Lower lobe of right lung (tissue), 2 donors: ENCODE measurements at regions not wholly inside any gene's neighbourhood (a gene's known extent, or its start where the extent isn't known, plus 50 kb on each side); places are given as distances from the start of the nearest gene placed in this dataset.

Experiments
- ATAC-seq, 2 donors: fragments of 200-7000 bp; cut with Tn5 transposase; one replicate each; pipeline ENCODE4 v1.9.1; 2020 to 2022; ENCODE audit warnings: mild to moderate bottlenecking in 2 of 2, moderate library complexity in 2 of 2
- DNase-seq: peaks from one replicate; pipeline ENCODE4 v3.0.0-alpha.2; 2020
- H3K27ac ChIP-seq: fragments of 200-600 bp; one replicate; pipeline ENCODE4 v1.8.0; 2022
- H3K27me3 ChIP-seq: fragments of 200-600 bp; one replicate; pipeline ENCODE4 v1.8.0; 2022; ENCODE audit warnings: low read depth
- H3K36me3 ChIP-seq: fragments of 200-600 bp; one replicate; pipeline ENCODE4 v1.8.0; 2022; ENCODE audit warnings: mild to moderate bottlenecking
- H3K4me1 ChIP-seq: fragments of 200-600 bp; one replicate; pipeline ENCODE4 v1.8.0; 2022
- H3K4me3 ChIP-seq: fragments of 200-600 bp; one replicate; pipeline ENCODE4 v1.8.0; 2022; ENCODE audit warnings: mild to moderate bottlenecking
- H3K9me3 ChIP-seq: fragments of 200-600 bp; one replicate; pipeline ENCODE4 v1.8.0; 2022
- CTCF ChIP-seq: fragments of 200-600 bp; IDR thresholded peaks from one replicate; pipeline ENCODE4 v1.8.0; 2022; ENCODE audit warnings: antibody characterized with exemption, mild to moderate bottlenecking
- intact Hi-C: fragments of 100-400 bp; cut with DNase I; formaldehyde crosslinking; loops from one replicate; pipeline ENCODE4 v1.11.0; 2022
- donor health status: DM: no; HTN: yes; CAD: no; lungs with severe emphysema.

DNA sequence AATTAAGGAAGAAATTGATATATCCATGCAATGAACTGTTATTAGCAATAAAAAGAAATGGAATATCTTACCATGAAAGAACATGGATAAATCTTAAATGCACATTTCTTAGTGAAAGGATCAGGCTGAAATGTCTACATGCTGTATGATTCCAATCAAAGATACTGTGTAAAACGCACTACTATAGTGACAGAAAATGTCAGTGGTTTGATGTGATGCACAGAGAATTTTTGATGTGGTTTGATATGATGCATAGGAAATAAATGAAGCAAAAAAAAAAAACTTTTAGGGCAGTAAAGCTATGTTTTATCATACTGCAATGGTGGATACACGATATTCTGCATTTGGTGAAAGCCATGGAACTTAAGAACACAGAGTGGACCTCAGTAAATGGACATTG is 547.6 kb downstream of the GABRG1 start:
- Histone ChIP-seq H3K4me1 (no peaks in the 10 kb centered on the region), H3K4me3 (no peak overlapping the region), H3K36me3 (no peaks in the 10 kb centered on the region), H3K9me3 (no peaks in the 10 kb centered on the region), H3K27me3 (no peaks in the 10 kb centered on the region), H3K27ac (no peak overlapping the region)
- ATAC-seq = no peak
- DNase-seq = no peak
- intact Hi-C loops = no loop called here
- no peak for TF ChIP-seq CTCF

DNA sequence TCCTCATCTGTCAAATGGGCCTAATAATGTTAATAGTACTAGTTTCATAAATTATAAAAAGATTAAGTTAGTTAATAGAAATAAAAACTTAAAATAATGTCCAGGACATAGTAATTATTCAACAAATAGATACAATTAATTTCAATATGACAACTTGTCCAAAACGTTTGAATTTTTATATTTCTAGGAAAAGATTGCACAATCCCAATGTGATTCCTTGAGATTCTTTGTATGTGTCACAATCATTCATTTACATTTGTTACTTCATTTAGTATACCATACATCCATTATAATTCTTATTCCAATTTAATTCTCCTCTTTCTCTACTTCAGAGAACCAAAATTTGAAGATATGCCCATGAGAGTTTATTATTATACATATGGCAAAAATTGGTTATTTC is 554.2 kb downstream of the GABRG1 start:
- Histone ChIP-seq H3K9me3 (no peaks in the 10 kb centered on the region), H3K4me1 (no peaks in the 10 kb centered on the region), H3K27me3 (no peaks in the 10 kb centered on the region), H3K4me3 (no peak overlapping the region), H3K27ac (no peak overlapping the region), H3K36me3 (no peaks in the 10 kb centered on the region)
- DNase-seq (no peak), ATAC-seq (no peak)
- TF ChIP-seq CTCF = no peak
- intact Hi-C loops = no loop called here

DNA sequence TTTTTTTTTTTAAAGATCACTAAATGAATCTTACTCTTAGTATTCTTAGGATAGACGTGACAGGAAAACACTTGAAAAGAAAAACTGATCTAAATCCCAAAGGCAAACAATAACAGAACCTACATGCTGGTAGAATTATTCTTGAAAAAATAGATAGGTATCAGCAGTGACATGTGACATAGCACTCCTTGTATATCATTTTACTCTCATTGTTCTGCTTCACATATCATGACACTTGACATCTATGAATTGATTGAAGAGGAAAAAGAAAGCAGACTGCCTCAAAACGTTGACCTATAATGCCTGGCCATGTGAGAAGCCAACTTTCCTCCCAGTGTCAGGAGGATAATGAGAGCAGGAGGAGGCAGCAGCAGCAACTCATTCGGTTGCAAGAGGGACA is 555.2 kb downstream of the GABRG1 start:
- Histone ChIP-seq H3K36me3 (no peaks in the 10 kb centered on the region), H3K4me1 (no peaks in the 10 kb centered on the region), H3K27ac (no peak overlapping the region), H3K27me3 (no peaks in the 10 kb centered on the region), H3K9me3 (no peaks in the 10 kb centered on the region), H3K4me3 (no peak overlapping the region)
- ATAC-seq (no peak), DNase-seq (no peak)
- no peak for TF ChIP-seq CTCF
- intact Hi-C loops = no loop called here

DNA sequence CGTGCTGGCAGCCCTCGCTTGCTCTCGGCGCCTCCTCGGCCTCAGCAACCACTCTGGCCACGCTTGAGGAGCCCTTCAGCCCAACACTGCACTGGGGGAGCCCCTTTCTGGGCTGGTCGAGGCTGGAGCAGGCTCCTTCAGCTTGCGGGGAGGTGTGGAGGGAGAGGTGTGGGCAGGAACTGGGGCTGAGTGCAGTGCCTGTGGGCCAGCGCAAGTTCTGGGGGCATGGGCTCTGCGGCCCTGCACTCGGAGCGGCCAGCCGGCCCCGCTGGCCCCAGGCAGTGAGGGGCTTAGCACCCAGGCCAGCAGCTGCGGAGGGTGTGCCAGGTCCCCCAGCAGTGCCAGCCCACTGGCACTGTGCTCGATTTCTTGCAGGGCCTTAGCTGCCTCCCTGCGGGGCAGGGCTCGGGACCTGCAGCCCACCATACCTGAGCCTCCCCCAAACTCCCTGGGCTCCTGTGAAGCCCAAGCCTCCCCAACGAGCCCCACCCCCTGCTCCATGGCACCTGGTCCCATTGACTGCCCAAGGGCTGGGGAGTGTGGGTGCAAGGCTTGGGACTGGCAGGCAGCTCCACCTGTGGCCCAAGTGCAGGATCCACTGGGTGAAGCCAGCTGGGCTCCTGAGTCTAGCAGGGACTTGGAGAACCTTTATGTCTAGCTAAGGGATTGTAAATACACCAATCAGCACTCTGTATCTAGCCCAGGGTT is 556.8 kb downstream of the GABRG1 start:
- ATAC-seq (no peak), DNase-seq (no peak)
- intact Hi-C loops = no loop called here
- Histone ChIP-seq H3K36me3 (no peaks in the 10 kb centered on the region), H3K27ac (no peak overlapping the region), H3K27me3 (no peaks in the 10 kb centered on the region), H3K9me3 (no peaks in the 10 kb centered on the region), H3K4me3 (no peak overlapping the region), H3K4me1 (no peaks in the 10 kb centered on the region)
- no peak for TF ChIP-seq CTCF

- Histone ChIP-seq H3K9me3 (no peaks in the 10 kb centered on the region), H3K4me3 (no peak overlapping the region), H3K27ac (no peak overlapping the region), H3K36me3 (no peaks in the 10 kb centered on the region), H3K4me1 (no peaks in the 10 kb centered on the region), H3K27me3 (no peaks in the 10 kb centered on the region)
- TF ChIP-seq CTCF = no peak
- DNase-seq (no peak), ATAC-seq (no peak)
- intact Hi-C loops = no loop called here
These were observed 569.4 kb downstream of the GABRG1 start for GRCh38 chr4:45554423-45554822.
